ENCODE measurements at regions not wholly inside any gene's neighbourhood (a gene's known extent, or its start where the extent isn't known, plus 50 kb on each side); places are given as distances from the start of the nearest gene placed in this dataset.

- TF ChIP-seq CTCF (conservative IDR thresholded peaks at IDR 0.05; ENCODE audit: low read length) (no peak), EZH2phosphoT487 (IDR thresholded peaks at IDR 0.05; ENCODE audit: borderline replicate concordance) (no peak)
These were observed 193.3 kb downstream of the PHLDA1 start for GRCh38 chr12:75838309-75838708.

Measured in Loucy (cell line).